ENCODE measurements at regions not wholly inside any gene's neighbourhood (a gene's known extent, or its start where the extent isn't known, plus 50 kb on each side); places are given as distances from the start of the nearest gene placed in this dataset.

- Histone ChIP-seq H3K27me3 (no peaks in the 10 kb centered on the region), H3K4me3 (no peak overlapping the region), H3K36me3 (no peaks in the 10 kb centered on the region), H3K9me3 (peaks cover 0 to 10% (median 3%) of the 10 kb centered on the region in 4 donors), H3K4me1 (no peaks in the 10 kb centered on the region), H3K27ac (replicated peaks in 1 of 4) (no peak overlapping the region)
- TF ChIP-seq EP300 (IDR thresholded peaks at IDR 0.05) (no peak), POLR2A (IDR thresholded peaks at IDR 0.05; ENCODE audit: low read depth) (no peak), POLR2AphosphoS5 (IDR thresholded peaks at IDR 0.05) (no peak), CTCF (IDR thresholded peaks at IDR 0.05) (no peak)
- DNase-seq (ENCODE audit: extremely low spot score): no peak
- intact Hi-C loops (cut with DNase I): no loop called here
- 57% methylated on average over 3 of the region's 3 CpGs for WGBS
Observed at GRCh38 chr3:59150039-59150438, 100.2 kb upstream of the CFAP20DC start.

DNA sequence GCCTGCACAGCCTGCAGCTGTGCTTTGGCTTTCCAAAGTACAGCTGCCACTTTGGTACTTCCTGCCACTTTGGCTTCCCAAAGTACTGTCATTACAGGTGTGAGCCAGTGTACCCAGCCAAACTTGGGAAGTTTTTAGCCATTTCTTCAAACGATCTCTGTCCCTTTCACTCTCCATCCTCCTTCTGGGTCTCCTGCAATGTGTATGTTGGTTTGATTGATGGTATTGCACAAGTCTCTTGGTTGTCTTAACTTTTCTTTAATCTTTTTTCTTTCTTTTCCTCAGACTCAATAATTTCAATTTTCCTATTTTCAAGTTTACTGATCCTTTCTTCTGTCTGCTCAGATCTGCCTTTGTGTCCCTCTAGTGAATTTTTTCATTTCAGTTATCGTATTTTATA is 99.3 kb upstream of the CFAP20DC start:
- Histone ChIP-seq H3K4me1 (no peaks in the 10 kb centered on the region), H3K36me3 (no peaks in the 10 kb centered on the region), H3K4me3 (no peak overlapping the region), H3K27me3 (no peaks in the 10 kb centered on the region), H3K9me3 (peaks cover 0 to 10% (median 3%) of the 10 kb centered on the region in 4 donors), H3K27ac (replicated peaks in 1 of 4) (no peak overlapping the region)
- WGBS: 87% methylated on average over 2 of the region's 2 CpGs
- intact Hi-C loops (cut with DNase I): no loop called here
- TF ChIP-seq POLR2AphosphoS5 (IDR thresholded peaks at IDR 0.05) (no peak), EP300 (IDR thresholded peaks at IDR 0.05) (no peak), CTCF (IDR thresholded peaks at IDR 0.05) (no peak), POLR2A (IDR thresholded peaks at IDR 0.05; ENCODE audit: low read depth) (no peak)
- DNase-seq (ENCODE audit: extremely low spot score): no peak

DNA sequence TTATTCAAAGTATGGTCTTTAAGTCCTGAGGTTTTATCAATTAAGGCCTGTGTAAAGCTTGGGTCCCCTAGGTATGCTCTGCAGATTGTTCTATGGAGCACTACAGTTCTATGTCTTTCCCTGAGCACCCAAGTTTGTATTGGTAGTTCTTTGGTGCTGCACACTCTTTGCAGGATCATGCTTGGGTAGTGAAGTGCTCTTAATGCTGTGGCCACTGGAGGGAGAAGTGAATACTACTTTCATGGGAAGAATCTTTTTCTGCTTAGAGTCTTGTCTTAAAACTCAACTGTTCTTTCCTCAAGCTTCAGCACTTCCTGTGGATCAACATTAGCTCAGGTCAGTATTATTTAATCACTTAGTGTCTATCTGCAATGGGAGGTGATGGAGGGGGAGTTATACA is 93.6 kb upstream of the CFAP20DC start:
- Histone ChIP-seq H3K9me3 (peaks cover 0 to 7% (median 3%) of the 10 kb centered on the region in 4 donors), H3K4me3 (no peak overlapping the region), H3K36me3 (no peaks in the 10 kb centered on the region), H3K4me1 (no peaks in the 10 kb centered on the region), H3K27ac (replicated peaks in 1 of 4) (no peak overlapping the region), H3K27me3 (no peaks in the 10 kb centered on the region)
- intact Hi-C loops (cut with DNase I): no loop called here
- TF ChIP-seq CTCF (IDR thresholded peaks at IDR 0.05) (no peak), POLR2A (IDR thresholded peaks at IDR 0.05; ENCODE audit: low read depth) (no peak), EP300 (IDR thresholded peaks at IDR 0.05) (no peak), POLR2AphosphoS5 (IDR thresholded peaks at IDR 0.05) (no peak)
- no peak for DNase-seq (ENCODE audit: extremely low spot score)

DNA sequence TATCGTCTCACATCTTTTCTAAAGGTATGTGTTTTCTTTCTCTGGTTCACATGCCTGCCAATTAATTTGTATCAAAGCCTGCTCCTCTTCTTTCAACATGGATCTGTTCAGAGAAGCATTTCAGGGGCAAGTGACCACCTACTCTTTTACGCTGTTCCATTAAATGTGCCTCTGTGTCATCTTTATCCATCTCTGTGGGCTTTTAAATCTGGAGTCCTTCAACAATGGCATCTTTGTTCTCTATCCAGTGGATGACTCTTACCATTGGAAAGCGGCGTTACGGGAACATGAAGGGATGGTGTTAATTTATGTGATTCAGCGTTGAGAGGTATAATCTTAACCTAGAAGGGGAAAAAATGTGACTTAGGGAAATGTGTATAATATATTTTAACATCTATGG is 92.7 kb upstream of the CFAP20DC start:
- DNase-seq (ENCODE audit: extremely low spot score): no peak
- H3K9me3 ChIP-seq: peaks cover 0 to 3% (median under 1%) of the 10 kb centered on the region in 4 donors
- intact Hi-C loops (cut with DNase I): no loop called here
- 83% methylated on average over 6 of the region's 6 CpGs for WGBS
- no peaks in the 10 kb centered on the region for H3K27me3 ChIP-seq
- no peak overlapping the region for H3K4me3 ChIP-seq
- no peaks in the 10 kb centered on the region for H3K36me3 ChIP-seq
- TF ChIP-seq EP300 (IDR thresholded peaks at IDR 0.05) (no peak), POLR2A (IDR thresholded peaks at IDR 0.05; ENCODE audit: low read depth) (no peak), CTCF (IDR thresholded peaks at IDR 0.05) (no peak), POLR2AphosphoS5 (IDR thresholded peaks at IDR 0.05) (no peak)
- H3K4me1 ChIP-seq: no peaks in the 10 kb centered on the region
- no peak overlapping the region for H3K27ac ChIP-seq (replicated peaks in 1 of 4)

DNA sequence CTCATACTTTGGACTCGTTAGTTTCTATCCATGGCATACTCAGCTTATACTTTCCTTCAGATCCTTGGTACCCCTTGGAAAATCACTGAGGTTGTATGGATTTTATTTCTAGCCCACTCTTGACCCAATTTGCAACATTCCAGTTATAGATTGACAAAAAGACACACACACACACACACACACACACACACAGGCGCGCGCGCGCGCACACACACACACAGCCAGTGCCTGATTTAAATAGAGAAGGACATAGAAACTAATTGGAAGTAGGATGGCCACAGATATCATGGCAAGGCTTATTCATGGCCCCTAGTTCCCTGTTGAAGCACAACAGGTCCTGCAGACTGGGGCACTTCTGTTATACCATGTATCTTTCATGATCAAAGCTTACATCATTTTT is 89.1 kb upstream of the CFAP20DC start:
- Histone ChIP-seq H3K4me1 (no peaks in the 10 kb centered on the region), H3K27ac (replicated peaks in 1 of 4) (no peak overlapping the region), H3K4me3 (no peak overlapping the region), H3K36me3 (no peaks in the 10 kb centered on the region), H3K9me3 (no peaks in the 10 kb centered on the region), H3K27me3 (no peaks in the 10 kb centered on the region)
- 98% methylated on average over 7 of the region's 7 CpGs for WGBS
- TF ChIP-seq CTCF (IDR thresholded peaks at IDR 0.05) (no peak), EP300 (IDR thresholded peaks at IDR 0.05) (no peak)
- no peak for DNase-seq (ENCODE audit: extremely low spot score)
- intact Hi-C loops (cut with DNase I): no loop called here
